H9 (cell line): ENCODE measurements at regions not wholly inside any gene's neighbourhood (a gene's known extent, or its start where the extent isn't known, plus 50 kb on each side); places are given as distances from the start of the nearest gene placed in this dataset.

Experiments
- DNase-seq: peaks from one replicate; pipeline ENCODE4 v3.0.0-alpha.2; 2017
- H2AFZ ChIP-seq: one replicate; pipeline ENCODE4 v1.6.1; 2013; ENCODE audit warnings: mild to moderate bottlenecking, low read length, control low read depth, moderate library complexity
- H2AK5ac ChIP-seq: 2 replicates; pipeline ENCODE4 v1.6.1; 2013; ENCODE audit warnings: low read length, control low read depth, mixed read lengths; ENCODE audit not compliant: insufficient read length
- H2BK120ac ChIP-seq: one replicate; pipeline ENCODE4 v1.6.1; 2013; ENCODE audit warnings: low read depth, mild to moderate bottlenecking, low read length, control low read depth, inconsistent platforms; ENCODE audit not compliant: poor library complexity, severe bottlenecking
- H2BK12ac ChIP-seq: 2 replicates; pipeline ENCODE4 v1.6.1; 2013; ENCODE audit warnings: low read length, control low read depth, mixed read lengths, low read depth; ENCODE audit not compliant: insufficient read length
- H2BK15ac ChIP-seq: 2 replicates; pipeline ENCODE4 v1.6.1; 2013; ENCODE audit warnings: low read depth, low read length, control low read depth
- H2BK20ac ChIP-seq: one replicate; pipeline ENCODE4 v1.6.1; 2013; ENCODE audit warnings: low read depth, mild to moderate bottlenecking, low read length, control low read depth, inconsistent platforms; ENCODE audit not compliant: poor library complexity, severe bottlenecking
- H2BK5ac ChIP-seq: 2 replicates; pipeline ENCODE4 v1.6.1; 2013; ENCODE audit warnings: low read length, control low read depth, mixed read lengths; ENCODE audit not compliant: insufficient read length
- H3K14ac ChIP-seq: 2 replicates; pipeline ENCODE4 v1.6.1; 2013; ENCODE audit warnings: low read length, control low read depth; ENCODE audit not compliant: insufficient read depth
- H3K18ac ChIP-seq: 2 replicates; pipeline ENCODE4 v1.6.1; 2013; ENCODE audit warnings: low read depth, mild to moderate bottlenecking, mixed read lengths, low read length, control low read depth; ENCODE audit not compliant: insufficient read length
- H3K23ac ChIP-seq: 2 replicates; pipeline ENCODE4 v1.6.1; 2013; ENCODE audit warnings: low read length, control low read depth, mixed read lengths, low read depth; ENCODE audit not compliant: insufficient read length
- H3K23me2 ChIP-seq: 2 replicates; pipeline ENCODE4 v1.6.1; 2013; ENCODE audit warnings: low read depth, mild to moderate bottlenecking, mixed read lengths, low read length, control low read depth; ENCODE audit not compliant: insufficient read length, poor library complexity, severe bottlenecking
- H3K27ac ChIP-seq: 2 replicates; pipeline ENCODE4 v1.5.1; 2013; ENCODE audit warnings: low read length, control low read depth, mixed read lengths, low read depth; ENCODE audit not compliant: insufficient read length
- H3K27me3 ChIP-seq: 2 replicates; pipeline ENCODE4 v1.6.1; 2013; ENCODE audit warnings: low read length, control low read depth, inconsistent platforms; ENCODE audit not compliant: insufficient read depth
- H3K4ac ChIP-seq: 2 replicates; pipeline ENCODE4 v1.6.1; 2013; ENCODE audit warnings: low read depth, mild to moderate bottlenecking, control low read depth, inconsistent platforms, low read length, moderate library complexity
- H3K4me1 ChIP-seq: 2 replicates; pipeline ENCODE4 v1.6.1; 2013; ENCODE audit warnings: low read length, control low read depth, inconsistent platforms; ENCODE audit not compliant: insufficient read depth
- H3K4me2 ChIP-seq: 2 replicates; pipeline ENCODE4 v1.6.1; 2013; ENCODE audit warnings: low read length, control low read depth, mixed read lengths; ENCODE audit not compliant: insufficient read length, insufficient read depth
- H3K56ac ChIP-seq: 2 replicates; pipeline ENCODE4 v1.6.1; 2013; ENCODE audit warnings: low read depth, mild to moderate bottlenecking, mixed read lengths, low read length, control low read depth; ENCODE audit not compliant: insufficient read length
- H3K79me1 ChIP-seq: 2 replicates; pipeline ENCODE4 v1.6.1; 2013; ENCODE audit warnings: low read depth, mild to moderate bottlenecking, moderate library complexity, low read length, control low read depth, inconsistent platforms; ENCODE audit not compliant: insufficient read depth, poor library complexity, severe bottlenecking
- H3K79me2 ChIP-seq: 2 replicates; pipeline ENCODE4 v1.6.1; 2013; ENCODE audit warnings: low read length, control low read depth, inconsistent platforms; ENCODE audit not compliant: insufficient read depth
- H3K9ac ChIP-seq: 2 replicates; pipeline ENCODE4 v1.6.1; 2013; ENCODE audit warnings: low read length, control low read depth, mixed read lengths; ENCODE audit not compliant: insufficient read length; ENCODE audit errors: extremely low read depth
- H3K9me3 ChIP-seq: one replicate; pipeline ENCODE4 v1.6.1; 2013; ENCODE audit warnings: low read depth, low read length, inconsistent platforms; ENCODE audit not compliant: control insufficient read depth
- H3T11ph ChIP-seq: one replicate; pipeline ENCODE4 v1.6.1; 2013; ENCODE audit warnings: mild to moderate bottlenecking, low read length, control low read depth, inconsistent platforms
- H4K20me1 ChIP-seq: one replicate; pipeline ENCODE4 v1.6.1; 2013; ENCODE audit not compliant: control insufficient read depth, insufficient read length, insufficient read depth
- H4K5ac ChIP-seq: 2 replicates; pipeline ENCODE4 v1.6.1; 2013; ENCODE audit warnings: low read depth, mild to moderate bottlenecking, mixed read lengths, low read length, control low read depth; ENCODE audit not compliant: insufficient read length
- H4K8ac ChIP-seq: replicated peaks from 2 replicates; pipeline ENCODE4 v1.6.1; 2013; ENCODE audit warnings: low read length, control low read depth, mixed read lengths, low read depth; ENCODE audit not compliant: insufficient read length
- H4K91ac ChIP-seq: 2 replicates; pipeline ENCODE4 v1.6.1; 2013; ENCODE audit warnings: low read depth, mild to moderate bottlenecking, moderate library complexity, mixed read lengths, low read length, control low read depth; ENCODE audit not compliant: insufficient read length
- H3K27ac Mint-ChIP-seq, 3 experiments: 2 replicates in 2 of 3; 3 replicates in 1 of 3; pipeline ENCODE4 v1.8.0; 2020 to 2021; ENCODE audit warnings: mixed read lengths in 3 of 3, mild to moderate bottlenecking in 1 of 3, moderate library complexity in 1 of 3
- H3K27me3 Mint-ChIP-seq: 2 replicates; pipeline ENCODE4 v1.8.0; 2021; ENCODE audit warnings: low read depth, mild to moderate bottlenecking, moderate library complexity, mixed read lengths
- H3K36me3 Mint-ChIP-seq, 3 experiments: 2 replicates in 2 of 3; 3 replicates in 1 of 3; pipeline ENCODE4 v1.8.0; 2020 to 2021; ENCODE audit warnings: low read depth in 3 of 3, mixed read lengths in 3 of 3; ENCODE audit not compliant: insufficient read depth in 1 of 3
- H3K4me1 Mint-ChIP-seq, 2 experiments: 2 replicates each; pipeline ENCODE4 v1.8.0; 2020; ENCODE audit warnings: mixed read lengths in 2 of 2
- H3K4me3 Mint-ChIP-seq, 2 experiments: 2 replicates in 1 of 2; 3 replicates in 1 of 2; pipeline ENCODE4 v1.8.0; 2020 to 2021; ENCODE audit warnings: mild to moderate bottlenecking in 2 of 2, mixed read lengths in 2 of 2, moderate library complexity in 1 of 2
- H3K9me3 Mint-ChIP-seq, 2 experiments: 2 replicates in 1 of 2; 3 replicates in 1 of 2; pipeline ENCODE4 v1.8.0; 2020; ENCODE audit warnings: mild to moderate bottlenecking in 2 of 2, mixed read lengths in 2 of 2, moderate library complexity in 1 of 2
- WGBS: extraction: QIAGEN DNeasy Blood & Tissue Kit; methylation state at CpG from one replicate; pipeline ENCODE4 v1.1.7; 2013; ENCODE audit warnings: missing lambda C conversion rate, low lambda C conversion rate, mixed read lengths; ENCODE audit not compliant: insufficient read length; ENCODE audit errors: extremely low coverage; 5-methylcytosine and 5-hydroxymethylcytosine counted together
- TF ChIP-seq, protein P1 (sequence below): fragments of 200-600 bp; sonication (generic); conservative IDR thresholded peaks from 3 replicates; pipeline ENCODE4 v1.8.0; 2021; ENCODE audit warnings: antibody characterized with exemption, mild to moderate bottlenecking

GRCh38 chr3:116770815-116771450 is 61.4 kb downstream of the TUSC7 start:
- Histone ChIP-seq H3K9me3 (no peaks in the 10 kb centered on the region), H3K79me1 (no peaks in the 10 kb centered on the region), H4K8ac (no peak overlapping the region), H3K23me2 (no peaks in the 10 kb centered on the region), H3K14ac (no peak overlapping the region), H3K4ac (no peak overlapping the region), H3K23ac (no peak overlapping the region), H3K27me3 (no peaks in the 10 kb centered on the region), H2AFZ (no peak overlapping the region), H2BK20ac (no peak overlapping the region), H4K20me1 (no peaks in the 10 kb centered on the region), H2BK5ac (no peak overlapping the region), H2BK15ac (no peak overlapping the region), H3K4me2 (no peak overlapping the region), H2AK5ac (no peak overlapping the region), H3K18ac (no peak overlapping the region), H3K4me1 (no peaks in the 10 kb centered on the region), H3K9ac (no peak overlapping the region), H3K56ac (no peak overlapping the region), H3K27ac (no peak overlapping the region), H2BK12ac (no peak overlapping the region), H3T11ph (no peak overlapping the region), H4K5ac (no peak overlapping the region), H3K79me2 (no peaks in the 10 kb centered on the region), H2BK120ac (no peak overlapping the region), H4K91ac (no peak overlapping the region)
- Mint-ChIP-seq H3K27me3 (no peaks in the 10 kb centered on the region), H3K4me1 (peaks cover 8 to 14% of the 10 kb centered on the region in 2 experiments), H3K27ac (no peak overlapping the region), H3K4me3 (no peak overlapping the region), H3K36me3 (no peaks in the 10 kb centered on the region), H3K9me3 (no peaks in the 10 kb centered on the region; a peak in 1 of 5 replicates)
- TF ChIP-seq, protein P1, sequence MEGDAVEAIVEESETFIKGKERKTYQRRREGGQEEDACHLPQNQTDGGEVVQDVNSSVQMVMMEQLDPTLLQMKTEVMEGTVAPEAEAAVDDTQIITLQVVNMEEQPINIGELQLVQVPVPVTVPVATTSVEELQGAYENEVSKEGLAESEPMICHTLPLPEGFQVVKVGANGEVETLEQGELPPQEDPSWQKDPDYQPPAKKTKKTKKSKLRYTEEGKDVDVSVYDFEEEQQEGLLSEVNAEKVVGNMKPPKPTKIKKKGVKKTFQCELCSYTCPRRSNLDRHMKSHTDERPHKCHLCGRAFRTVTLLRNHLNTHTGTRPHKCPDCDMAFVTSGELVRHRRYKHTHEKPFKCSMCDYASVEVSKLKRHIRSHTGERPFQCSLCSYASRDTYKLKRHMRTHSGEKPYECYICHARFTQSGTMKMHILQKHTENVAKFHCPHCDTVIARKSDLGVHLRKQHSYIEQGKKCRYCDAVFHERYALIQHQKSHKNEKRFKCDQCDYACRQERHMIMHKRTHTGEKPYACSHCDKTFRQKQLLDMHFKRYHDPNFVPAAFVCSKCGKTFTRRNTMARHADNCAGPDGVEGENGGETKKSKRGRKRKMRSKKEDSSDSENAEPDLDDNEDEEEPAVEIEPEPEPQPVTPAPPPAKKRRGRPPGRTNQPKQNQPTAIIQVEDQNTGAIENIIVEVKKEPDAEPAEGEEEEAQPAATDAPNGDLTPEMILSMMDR, result peak; percentile 99
- no CpG with 5 or more reads among the region's 7 CpGs for WGBS
- DNase-seq, result peak; percentile 81
